ENCODE measurements at regions not wholly inside any gene's neighbourhood (a gene's known extent, or its start where the extent isn't known, plus 50 kb on each side); places are given as distances from the start of the nearest gene placed in this dataset.

DNA sequence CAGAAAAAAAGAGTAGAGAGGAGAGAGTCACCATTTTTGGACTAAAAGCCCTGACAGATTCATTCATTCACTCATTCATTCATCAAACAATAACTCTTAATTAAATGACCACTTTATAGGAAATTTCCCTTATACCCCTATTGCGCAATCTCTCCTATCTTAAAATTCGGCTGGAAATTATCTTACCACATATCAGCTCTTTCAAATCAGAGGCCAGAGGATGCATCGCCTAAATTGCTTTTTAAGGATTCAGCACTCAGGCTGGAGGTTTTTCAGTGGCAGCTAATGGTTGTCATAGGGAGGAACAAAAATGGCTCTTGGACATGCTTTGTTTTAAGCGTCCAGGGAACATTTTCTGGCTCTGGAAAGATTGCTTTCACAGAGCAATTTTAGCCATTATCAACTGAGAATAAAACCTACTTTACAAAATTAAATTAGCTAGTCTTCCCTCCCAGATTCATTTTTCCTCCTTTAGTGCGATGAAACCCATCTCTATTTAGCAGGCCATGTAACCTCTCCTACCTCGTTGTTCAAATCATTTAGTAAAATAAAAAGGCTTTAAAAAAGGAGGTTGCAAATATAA lies 115.2 kb downstream of the OLFM4 start:
- TF ChIP-seq, protein P1, sequence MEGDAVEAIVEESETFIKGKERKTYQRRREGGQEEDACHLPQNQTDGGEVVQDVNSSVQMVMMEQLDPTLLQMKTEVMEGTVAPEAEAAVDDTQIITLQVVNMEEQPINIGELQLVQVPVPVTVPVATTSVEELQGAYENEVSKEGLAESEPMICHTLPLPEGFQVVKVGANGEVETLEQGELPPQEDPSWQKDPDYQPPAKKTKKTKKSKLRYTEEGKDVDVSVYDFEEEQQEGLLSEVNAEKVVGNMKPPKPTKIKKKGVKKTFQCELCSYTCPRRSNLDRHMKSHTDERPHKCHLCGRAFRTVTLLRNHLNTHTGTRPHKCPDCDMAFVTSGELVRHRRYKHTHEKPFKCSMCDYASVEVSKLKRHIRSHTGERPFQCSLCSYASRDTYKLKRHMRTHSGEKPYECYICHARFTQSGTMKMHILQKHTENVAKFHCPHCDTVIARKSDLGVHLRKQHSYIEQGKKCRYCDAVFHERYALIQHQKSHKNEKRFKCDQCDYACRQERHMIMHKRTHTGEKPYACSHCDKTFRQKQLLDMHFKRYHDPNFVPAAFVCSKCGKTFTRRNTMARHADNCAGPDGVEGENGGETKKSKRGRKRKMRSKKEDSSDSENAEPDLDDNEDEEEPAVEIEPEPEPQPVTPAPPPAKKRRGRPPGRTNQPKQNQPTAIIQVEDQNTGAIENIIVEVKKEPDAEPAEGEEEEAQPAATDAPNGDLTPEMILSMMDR (IDR thresholded peaks at IDR 0.05) = no peak
- no peak for TF ChIP-seq POLR2A (IDR thresholded peaks at IDR 0.05)

All from uterus (tissue), 2 donors.